Caki2 (cell line): ENCODE measurements at regions not wholly inside any gene's neighbourhood (a gene's known extent, or its start where the extent isn't known, plus 50 kb on each side); places are given as distances from the start of the nearest gene placed in this dataset.
"Not testable (repeated sequence)": the region's sequence is repeated elsewhere in the genome, so short reads cannot be mapped to it uniquely, and the experiment has no call there.

Experiments
- DNase-seq: peaks from one replicate; pipeline ENCODE4 v3.0.0-alpha.2; 2015; ENCODE audit warnings: low read depth
- in situ Hi-C: cut with HindIII; loops from 2 replicates; pipeline ENCODE4 v1.10.0; 2016; ENCODE audit warnings: low sequenced_read_pairs, low pct_unique_long_range_greater_than_20kb, mixed read lengths

- in situ Hi-C loops, DNase-seq: not testable (repeated sequence)
Measured at GRCh38 chr3:107233877-107234276, 143.4 kb upstream of the CCDC54 start.

- in situ Hi-C loops: no loop called here
- no peak for DNase-seq
Measured at GRCh38 chr3:107235193-107235927, 141.9 kb upstream of the CCDC54 start.

- in situ Hi-C loops: no loop called here
- DNase-seq: peak; percentile 42
Measured at GRCh38 chr3:107235928-107236315, 141.3 kb upstream of the CCDC54 start.

- in situ Hi-C loops: no loop called here
- DNase-seq: no peak
Measured at GRCh38 chr3:107236655-107237337, 140.4 kb upstream of the CCDC54 start.

- in situ Hi-C loops: no loop called here
- no peak for DNase-seq
Measured at GRCh38 chr3:107238787-107239186, 138.5 kb upstream of the CCDC54 start.

- no peak for DNase-seq
- in situ Hi-C loops: no loop called here
Measured at GRCh38 chr3:107239703-107240102, 137.5 kb upstream of the CCDC54 start.

- peak; percentile 57 for DNase-seq
- in situ Hi-C loops: no loop called here
Measured at GRCh38 chr3:107240183-107241091, 136.8 kb upstream of the CCDC54 start.

GRCh38 chr3:107241217-107241616, 136.0 kb upstream of the CCDC54 start:
- in situ Hi-C loops: no loop called here
- peak; percentile 35 for DNase-seq

GRCh38 chr3:107242579-107242978, 134.7 kb upstream of the CCDC54 start:
- DNase-seq: no peak
- in situ Hi-C loops: no loop called here

GRCh38 chr3:107247116-107247515, 130.1 kb upstream of the CCDC54 start:
- in situ Hi-C loops: no loop called here
- no peak for DNase-seq

- in situ Hi-C loops: no loop called here
- no peak for DNase-seq
Measured at GRCh38 chr3:107249132-107249531, 128.1 kb upstream of the CCDC54 start.

- in situ Hi-C loops: no loop called here
- no peak for DNase-seq
Measured at GRCh38 chr3:107250221-107250620, 127.0 kb upstream of the CCDC54 start.

- in situ Hi-C loops: no loop called here
- no peak for DNase-seq
Measured at GRCh38 chr3:107251819-107252218, 125.4 kb upstream of the CCDC54 start.

GRCh38 chr3:107256963-107257362, 120.3 kb upstream of the CCDC54 start:
- no peak for DNase-seq
- in situ Hi-C loops: no loop called here

GRCh38 chr3:107258300-107258699, 118.9 kb upstream of the CCDC54 start:
- no peak for DNase-seq
- in situ Hi-C loops: no loop called here

- no peak for DNase-seq
- in situ Hi-C loops: no loop called here
Measured at GRCh38 chr3:107260207-107260606, 117.0 kb upstream of the CCDC54 start.

- DNase-seq: no peak
- in situ Hi-C loops: no loop called here
Measured at GRCh38 chr3:107263269-107264021, 113.8 kb upstream of the CCDC54 start.

GRCh38 chr3:107264888-107265287, 112.4 kb upstream of the CCDC54 start:
- in situ Hi-C loops: no loop called here
- DNase-seq: no peak
